WI38 (cell line): ENCODE measurements at regions not wholly inside any gene's neighbourhood (a gene's known extent, or its start where the extent isn't known, plus 50 kb on each side); places are given as distances from the start of the nearest gene placed in this dataset.
"Not testable (repeated sequence)": the region's sequence is repeated elsewhere in the genome, so short reads cannot be mapped to it uniquely, and the experiment has no call there.

Experiments
- H3K4me3 ChIP-seq: 2 replicates; pipeline ENCODE4 v1.5.1; 2011; ENCODE audit warnings: low read depth, mild to moderate bottlenecking, control low read depth, low read length
- CTCF ChIP-seq: IDR thresholded peaks from 2 replicates; pipeline ENCODE4 v1.5.1; 2012; ENCODE audit warnings: low read depth, mild to moderate bottlenecking, control low read depth, low read length

GRCh38 chr1:234953655-234954405 lies 174.8 kb downstream of the TOMM20 start:
- no peak for TF ChIP-seq CTCF
- H3K4me3 ChIP-seq: no peak overlapping the region

GRCh38 chr1:234950598-234950997 lies 178.0 kb downstream of the TOMM20 start:
- no peak overlapping the region for H3K4me3 ChIP-seq
- TF ChIP-seq CTCF: no peak

- H3K4me3 ChIP-seq: not testable (repeated sequence)
Observed at GRCh38 chr1:234949528-234949927, 179.1 kb downstream of the TOMM20 start.

- no peak for TF ChIP-seq CTCF
- H3K4me3 ChIP-seq: no peak overlapping the region
Observed at GRCh38 chr1:234944439-234945344, 183.9 kb downstream of the TOMM20 start.

GRCh38 chr1:234943836-234944402 lies 184.7 kb downstream of the TOMM20 start:
- no peak overlapping the region for H3K4me3 ChIP-seq
- TF ChIP-seq CTCF: no peak

- no peak overlapping the region for H3K4me3 ChIP-seq
- TF ChIP-seq CTCF: no peak
Observed at GRCh38 chr1:234942879-234943506, 185.6 kb downstream of the TOMM20 start.

- no peak overlapping the region for H3K4me3 ChIP-seq
- no peak for TF ChIP-seq CTCF
Observed at GRCh38 chr1:234942012-234942332, 186.7 kb downstream of the TOMM20 start.
